ENCODE measurements at regions not wholly inside any gene's neighbourhood (a gene's known extent, or its start where the extent isn't known, plus 50 kb on each side); places are given as distances from the start of the nearest gene placed in this dataset.

GRCh38 chr2:235146871-235147565 lies 195.2 kb downstream of the SH3BP4 start:
- H3K36me3 ChIP-seq (replicated peaks): no peaks in the 10 kb centered on the region
- no peaks in the 10 kb centered on the region for H3K27me3 ChIP-seq (replicated peaks)
- TF ChIP-seq CTCF (IDR thresholded peaks at IDR 0.05; ENCODE audit: low read depth, low read length, missing control alignments): no peak
- no peak overlapping the region for H3K4me3 ChIP-seq (ENCODE audit: low read depth, low read length)
- no peak overlapping the region for H3K27ac ChIP-seq
- in situ Hi-C loops (cut with HindIII; ENCODE audit: low pct_ligation_motif_present, low sequenced_read_pairs): no loop called here
- no peak for DNase-seq

GRCh38 chr2:235148201-235149170 lies 196.7 kb downstream of the SH3BP4 start:
- no peak for DNase-seq
- TF ChIP-seq CTCF (IDR thresholded peaks at IDR 0.05; ENCODE audit: low read depth, low read length, missing control alignments): no peak
- in situ Hi-C loops (cut with HindIII; ENCODE audit: low pct_ligation_motif_present, low sequenced_read_pairs): no loop called here
- Histone ChIP-seq H3K4me3 (ENCODE audit: low read depth, low read length) (no peak overlapping the region), H3K27me3 (replicated peaks) (no peaks in the 10 kb centered on the region), H3K36me3 (replicated peaks) (no peaks in the 10 kb centered on the region), H3K27ac (no peak overlapping the region)

GRCh38 chr2:235149240-235149659 lies 197.4 kb downstream of the SH3BP4 start:
- in situ Hi-C loops (cut with HindIII; ENCODE audit: low pct_ligation_motif_present, low sequenced_read_pairs): no loop called here
- Histone ChIP-seq H3K4me3 (ENCODE audit: low read depth, low read length) (no peak overlapping the region), H3K36me3 (replicated peaks) (no peaks in the 10 kb centered on the region), H3K27ac (no peak overlapping the region), H3K27me3 (replicated peaks) (no peaks in the 10 kb centered on the region)
- DNase-seq: no peak
- TF ChIP-seq CTCF (IDR thresholded peaks at IDR 0.05; ENCODE audit: low read depth, low read length, missing control alignments): no peak

- no peak for DNase-seq
- H3K4me3 ChIP-seq (ENCODE audit: low read depth, low read length): no peak overlapping the region
- in situ Hi-C loops (cut with HindIII; ENCODE audit: low pct_ligation_motif_present, low sequenced_read_pairs): no loop called here
- no peaks in the 10 kb centered on the region for H3K36me3 ChIP-seq (replicated peaks)
- no peaks in the 10 kb centered on the region for H3K27me3 ChIP-seq (replicated peaks)
- TF ChIP-seq CTCF (IDR thresholded peaks at IDR 0.05; ENCODE audit: low read depth, low read length, missing control alignments): no peak
- H3K27ac ChIP-seq: no peak overlapping the region
These were observed 197.9 kb downstream of the SH3BP4 start for GRCh38 chr2:235149736-235150135.

GRCh38 chr2:235151152-235151551 lies 199.3 kb downstream of the SH3BP4 start:
- Histone ChIP-seq H3K27me3 (replicated peaks) (no peaks in the 10 kb centered on the region), H3K27ac (no peak overlapping the region), H3K4me3 (ENCODE audit: low read depth, low read length) (no peak overlapping the region), H3K36me3 (replicated peaks) (no peaks in the 10 kb centered on the region)
- DNase-seq: no peak
- in situ Hi-C loops (cut with HindIII; ENCODE audit: low pct_ligation_motif_present, low sequenced_read_pairs): no loop called here
- no peak for TF ChIP-seq CTCF (IDR thresholded peaks at IDR 0.05; ENCODE audit: low read depth, low read length, missing control alignments)

Measured in brain microvascular endothelial cell (primary cell).